ENCODE measurements at regions not wholly inside any gene's neighbourhood (a gene's known extent, or its start where the extent isn't known, plus 50 kb on each side); places are given as distances from the start of the nearest gene placed in this dataset.
"Not testable (repeated sequence)": the region's sequence is repeated elsewhere in the genome, so short reads cannot be mapped to it uniquely, and the experiment has no call there.

- DNase-seq (ENCODE audit: low spot score) = no peak
Measured at GRCh38 chr11:98701541-98701940, 319.2 kb upstream of the CNTN5 start.

- no peak for DNase-seq (ENCODE audit: low spot score)
Measured at GRCh38 chr11:98703779-98704556, 316.8 kb upstream of the CNTN5 start.

GRCh38 chr11:98710026-98710425 is 310.7 kb upstream of the CNTN5 start:
- DNase-seq (ENCODE audit: low spot score) = no peak

- no peak for DNase-seq (ENCODE audit: low spot score)
Measured at GRCh38 chr11:98710986-98711385, 309.8 kb upstream of the CNTN5 start.

- no peak for DNase-seq (ENCODE audit: low spot score)
Measured at GRCh38 chr11:98720951-98721350, 299.8 kb upstream of the CNTN5 start.

- DNase-seq (ENCODE audit: low spot score) = no peak
Measured at GRCh38 chr11:98725471-98725870, 295.3 kb upstream of the CNTN5 start.

GRCh38 chr11:98728421-98728820 is 292.3 kb upstream of the CNTN5 start:
- DNase-seq (ENCODE audit: low spot score) = no peak

GRCh38 chr11:98729118-98729517 is 291.6 kb upstream of the CNTN5 start:
- DNase-seq (ENCODE audit: low spot score) = no peak

GRCh38 chr11:98732947-98733346 is 287.8 kb upstream of the CNTN5 start:
- DNase-seq (ENCODE audit: low spot score) = no peak

- not testable (repeated sequence) for DNase-seq (ENCODE audit: low spot score)
Measured at GRCh38 chr11:98733378-98733777, 287.4 kb upstream of the CNTN5 start.

- DNase-seq (ENCODE audit: low spot score) = no peak
Measured at GRCh38 chr11:98734686-98735085, 286.1 kb upstream of the CNTN5 start.

- DNase-seq (ENCODE audit: low spot score) = no peak
Measured at GRCh38 chr11:98736833-98737232, 283.9 kb upstream of the CNTN5 start.

GRCh38 chr11:98740321-98740720 is 280.4 kb upstream of the CNTN5 start:
- DNase-seq (ENCODE audit: low spot score) = no peak

- DNase-seq (ENCODE audit: low spot score) = not testable (repeated sequence)
Measured at GRCh38 chr11:98763446-98763845, 257.3 kb upstream of the CNTN5 start.

- no peak for DNase-seq (ENCODE audit: low spot score)
Measured at GRCh38 chr11:98766903-98767302, 253.8 kb upstream of the CNTN5 start.

- not testable (repeated sequence) for DNase-seq (ENCODE audit: low spot score)
Measured at GRCh38 chr11:98770046-98770445, 250.7 kb upstream of the CNTN5 start.

- DNase-seq (ENCODE audit: low spot score) = no peak
Measured at GRCh38 chr11:98771791-98772190, 249.0 kb upstream of the CNTN5 start.

- DNase-seq (ENCODE audit: low spot score) = no peak
Measured at GRCh38 chr11:98772893-98773292, 247.9 kb upstream of the CNTN5 start.

- DNase-seq (ENCODE audit: low spot score) = no peak
Measured at GRCh38 chr11:98793276-98793675, 227.5 kb upstream of the CNTN5 start.

- DNase-seq (ENCODE audit: low spot score) = no peak
Measured at GRCh38 chr11:98798333-98798732, 222.4 kb upstream of the CNTN5 start.

- DNase-seq (ENCODE audit: low spot score) = no peak
Measured at GRCh38 chr11:98800696-98801095, 220.1 kb upstream of the CNTN5 start.

GRCh38 chr11:98828986-98829708 is 191.6 kb upstream of the CNTN5 start:
- DNase-seq (ENCODE audit: low spot score) = no peak

GRCh38 chr11:98829971-98830370 is 190.8 kb upstream of the CNTN5 start:
- no peak for DNase-seq (ENCODE audit: low spot score)

Measured in mucosa of gallbladder (tissue), 1 donor.